Right lobe of liver (tissue), 6 donors: ENCODE measurements at regions not wholly inside any gene's neighbourhood (a gene's known extent, or its start where the extent isn't known, plus 50 kb on each side); places are given as distances from the start of the nearest gene placed in this dataset.

Source experiments
- ATAC-seq, 4 donors: fragments of 200-7000 bp; cut with Tn5 transposase; one replicate each; pipeline ENCODE4 v1.9.1; 2020; ENCODE audit warnings: mild to moderate bottlenecking in 4 of 4, moderate library complexity in 4 of 4
- DNase-seq, 3 donors: peaks; one replicate each; pipeline ENCODE4 v3.0.0-alpha.2; 2020
- H3K27ac ChIP-seq, 3 donors: fragments of 200-600 bp; one replicate each; pipeline ENCODE4 v1.8.0; 2022
- H3K27me3 ChIP-seq, 2 donors: fragments of 200-600 bp; one replicate each; pipeline ENCODE4 v1.8.0; 2022
- H3K36me3 ChIP-seq, 4 donors: fragments of 200-600 bp; sonication (generic) in 1 of 4; one replicate each; pipeline versions ENCODE4 v1.5.1 to v1.8.0; 2017 to 2022; ENCODE audit warnings: control low read depth in 1 of 4
- H3K4me1 ChIP-seq, 4 donors: fragments of 200-600 bp; sonication (generic) in 1 of 4; one replicate each; pipeline versions ENCODE4 v1.5.1 to v1.8.0; 2017 to 2022; ENCODE audit warnings: control low read depth in 1 of 4
- H3K4me3 ChIP-seq, 3 donors: fragments of 200-600 bp; one replicate each; pipeline ENCODE4 v1.8.0; 2022
- H3K9me3 ChIP-seq, 4 donors: fragments of 200-600 bp; sonication (generic) in 1 of 4; one replicate each; pipeline versions ENCODE4 v1.5.1 to v1.8.0; 2017 to 2022; ENCODE audit warnings: control low read depth in 1 of 4
- CTCF ChIP-seq, 4 donors: fragments of 200-600 bp in 3 of 4; fragments of 450-650 bp in 1 of 4; IDR thresholded peaks; one replicate each; pipeline versions ENCODE4 v1.5.1 to v1.8.0; 2016 to 2022; ENCODE audit warnings: antibody characterized with exemption in 4 of 4, mild to moderate bottlenecking in 2 of 4
- POLR2A ChIP-seq: fragments of 450-650 bp; IDR thresholded peaks from one replicate; pipeline ENCODE4 v1.6.1; 2017; ENCODE audit warnings: antibody characterized with exemption, mild to moderate bottlenecking
- WGBS: methylation state at CpG from one replicate; pipeline ENCODE4 v1.1.6; 2018; ENCODE audit warnings: low coverage, low lambda C conversion rate; ENCODE audit not compliant: insufficient coverage; ENCODE audit errors: missing lambda C conversion rate; 5-methylcytosine and 5-hydroxymethylcytosine counted together
- intact Hi-C, 2 donors: fragments of 100-400 bp; cut with DNase I; formaldehyde crosslinking; loops; one replicate each; pipeline versions ENCODE4 v1.11.2 to v1.14.1; 2022
- donor health status: DM: no; HTN: yes; CAD: no.
- donor health status: DM: no; HTN: no; CAD: no.
- donor health status: DM: no; HTN: no; CAD: no.
- donor health status: DM: no; HTN: yes; CAD: no.
- donor health status: DM: no; HTN: yes; CAD: no.

- no peaks in the 10 kb centered on the region for H3K9me3 ChIP-seq
- no peak overlapping the region for H3K27ac ChIP-seq
- 82% methylated on average over 4 of the region's 4 CpGs for WGBS
- no peak overlapping the region for H3K4me3 ChIP-seq
- TF ChIP-seq POLR2A (no peak), CTCF (IDR thresholded peaks at IDR 0.05) (no peak)
- no peaks in the 10 kb centered on the region for H3K4me1 ChIP-seq
- no peaks in the 10 kb centered on the region for H3K36me3 ChIP-seq
- intact Hi-C loops, result no loop called here
- no peak for ATAC-seq
- H3K27me3 ChIP-seq, result no peaks in the 10 kb centered on the region
- DNase-seq, result no peak
Measured at GRCh38 chr1:219788700-219789099, 139.7 kb downstream of the SLC30A10 start.

GRCh38 chr1:219788091-219788490, 140.3 kb downstream of the SLC30A10 start:
- intact Hi-C loops, result no loop called here
- TF ChIP-seq POLR2A (no peak), CTCF (IDR thresholded peaks at IDR 0.05) (no peak)
- Histone ChIP-seq H3K9me3 (no peaks in the 10 kb centered on the region), H3K4me1 (no peaks in the 10 kb centered on the region), H3K27me3 (no peaks in the 10 kb centered on the region), H3K4me3 (no peak overlapping the region), H3K36me3 (no peaks in the 10 kb centered on the region), H3K27ac (no peak overlapping the region)
- DNase-seq (no peak), ATAC-seq (no peak)
- WGBS, result 89% methylated on average over 1 of the region's 1 CpG

- Histone ChIP-seq H3K27ac (no peak overlapping the region), H3K36me3 (no peaks in the 10 kb centered on the region), H3K4me1 (no peaks in the 10 kb centered on the region), H3K9me3 (no peaks in the 10 kb centered on the region), H3K27me3 (no peaks in the 10 kb centered on the region), H3K4me3 (no peak overlapping the region)
- 60% methylated on average over 8 of the region's 8 CpGs for WGBS
- ATAC-seq (no peak), DNase-seq (no peak)
- TF ChIP-seq CTCF (IDR thresholded peaks at IDR 0.05), result no peak
- TF ChIP-seq POLR2A, result no peak
- intact Hi-C loops, result no loop called here
Measured at GRCh38 chr1:219784660-219785381, 143.5 kb downstream of the SLC30A10 start.

- Histone ChIP-seq H3K36me3 (no peaks in the 10 kb centered on the region), H3K4me3 (no peak overlapping the region), H3K9me3 (no peaks in the 10 kb centered on the region), H3K27ac (no peak overlapping the region), H3K27me3 (no peaks in the 10 kb centered on the region), H3K4me1 (no peaks in the 10 kb centered on the region)
- intact Hi-C loops, result no loop called here
- ATAC-seq (no peak), DNase-seq (no peak)
- WGBS, result 60% methylated on average over 2 of the region's 2 CpGs
- no peak for TF ChIP-seq POLR2A
- TF ChIP-seq CTCF (IDR thresholded peaks at IDR 0.05), result no peak
Measured at GRCh38 chr1:219783605-219784235, 144.6 kb downstream of the SLC30A10 start.
